ENCODE measurements at regions not wholly inside any gene's neighbourhood (a gene's known extent, or its start where the extent isn't known, plus 50 kb on each side); places are given as distances from the start of the nearest gene placed in this dataset.

DNA sequence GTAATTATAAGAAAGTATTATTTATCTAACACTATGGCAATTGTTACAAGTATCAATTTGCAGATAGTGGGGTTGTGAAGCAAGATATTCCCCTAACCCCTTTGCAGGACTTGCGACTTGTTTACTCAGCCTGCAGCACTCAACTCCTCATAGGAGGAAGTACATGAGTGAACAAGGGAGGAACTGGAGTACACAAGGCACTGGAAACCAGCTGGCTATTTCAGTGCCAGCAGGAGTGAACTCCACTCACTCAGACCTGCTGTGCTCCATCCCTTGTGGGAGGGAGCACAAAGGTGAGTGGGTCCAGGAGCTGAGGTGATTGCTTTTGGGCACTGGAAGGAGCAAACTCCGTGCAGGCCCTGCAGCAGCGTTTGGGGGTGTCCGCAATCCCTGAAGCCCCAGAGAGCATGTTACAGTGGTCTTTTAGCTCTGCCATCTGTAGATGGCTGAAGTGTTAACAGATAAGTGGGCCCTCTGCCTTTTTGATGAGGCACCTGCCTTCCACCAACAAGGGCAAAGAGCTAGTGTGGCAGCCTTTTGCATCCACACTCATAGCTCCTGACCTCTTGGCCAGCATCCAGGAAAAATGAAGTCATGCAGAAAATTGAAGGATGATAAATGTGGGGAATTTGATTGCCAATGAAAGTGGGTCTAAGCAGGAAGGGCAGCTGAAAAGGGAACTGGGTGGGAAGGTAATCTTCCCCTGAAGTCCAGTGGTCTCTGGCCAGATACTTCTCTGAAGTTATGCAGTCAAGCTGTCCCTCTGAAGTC, 802.2 kb upstream of the MIR17HG start:
- H3K36me3 ChIP-seq, result no peaks in the 10 kb centered on the region
- no peaks in the 10 kb centered on the region for H3K27me3 ChIP-seq
- H3K4me1 ChIP-seq, result no peaks in the 10 kb centered on the region
- no peak overlapping the region for H3K27ac ChIP-seq
- WGBS, 2 donors, result 79 to 87% methylated on average over 4 of the region's 4 CpGs
- intact Hi-C loops (cut with DNase I), result no loop called here
- peaks cover 0 to 13% (median 0%) of the 10 kb centered on the region in 3 donors for H3K9me3 ChIP-seq
- no peak overlapping the region for H3K4me3 ChIP-seq
- no peak for DNase-seq
- TF ChIP-seq, protein P1, sequence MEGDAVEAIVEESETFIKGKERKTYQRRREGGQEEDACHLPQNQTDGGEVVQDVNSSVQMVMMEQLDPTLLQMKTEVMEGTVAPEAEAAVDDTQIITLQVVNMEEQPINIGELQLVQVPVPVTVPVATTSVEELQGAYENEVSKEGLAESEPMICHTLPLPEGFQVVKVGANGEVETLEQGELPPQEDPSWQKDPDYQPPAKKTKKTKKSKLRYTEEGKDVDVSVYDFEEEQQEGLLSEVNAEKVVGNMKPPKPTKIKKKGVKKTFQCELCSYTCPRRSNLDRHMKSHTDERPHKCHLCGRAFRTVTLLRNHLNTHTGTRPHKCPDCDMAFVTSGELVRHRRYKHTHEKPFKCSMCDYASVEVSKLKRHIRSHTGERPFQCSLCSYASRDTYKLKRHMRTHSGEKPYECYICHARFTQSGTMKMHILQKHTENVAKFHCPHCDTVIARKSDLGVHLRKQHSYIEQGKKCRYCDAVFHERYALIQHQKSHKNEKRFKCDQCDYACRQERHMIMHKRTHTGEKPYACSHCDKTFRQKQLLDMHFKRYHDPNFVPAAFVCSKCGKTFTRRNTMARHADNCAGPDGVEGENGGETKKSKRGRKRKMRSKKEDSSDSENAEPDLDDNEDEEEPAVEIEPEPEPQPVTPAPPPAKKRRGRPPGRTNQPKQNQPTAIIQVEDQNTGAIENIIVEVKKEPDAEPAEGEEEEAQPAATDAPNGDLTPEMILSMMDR (IDR thresholded peaks at IDR 0.05), result no peak
- TF ChIP-seq POLR2A (IDR thresholded peaks at IDR 0.05), result no peak

- H3K4me3 ChIP-seq, result no peak overlapping the region
- DNase-seq, result no peak
- H3K27me3 ChIP-seq, result no peaks in the 10 kb centered on the region
- no peak overlapping the region for H3K27ac ChIP-seq
- WGBS, 2 donors, result 58% methylated on average over 2 of the region's 2 CpGs; no CpG with 5 or more reads in 1 of the 2 donors
- H3K4me1 ChIP-seq, result no peaks in the 10 kb centered on the region
- H3K9me3 ChIP-seq, result peaks cover 0 to 13% (median 0%) of the 10 kb centered on the region in 3 donors
- intact Hi-C loops (cut with DNase I), result no loop called here
- H3K36me3 ChIP-seq, result no peaks in the 10 kb centered on the region
- TF ChIP-seq, protein P1 (IDR thresholded peaks at IDR 0.05), result no peak
- no peak for TF ChIP-seq POLR2A (IDR thresholded peaks at IDR 0.05)
Measured at GRCh38 chr13:90547272-90547790, 800.2 kb upstream of the MIR17HG start.

DNA sequence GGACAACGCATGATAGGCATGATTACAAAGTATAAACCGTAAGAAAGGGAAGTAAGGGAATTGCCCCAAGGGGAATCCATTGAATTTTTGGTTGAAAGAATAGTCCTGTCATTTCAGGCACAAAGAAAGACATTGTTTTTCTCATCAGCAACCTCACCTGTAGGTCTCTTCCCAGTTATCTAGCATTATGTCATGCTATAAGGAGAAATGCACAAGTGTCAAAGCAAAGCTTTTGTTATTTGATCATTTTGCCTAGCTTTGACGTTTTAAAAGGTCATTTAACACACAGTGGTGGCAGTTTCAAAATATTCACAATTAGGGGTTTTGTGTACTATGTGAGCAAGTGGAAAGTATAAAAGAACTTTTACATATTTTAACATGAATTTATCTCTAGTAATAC, 796.2 kb upstream of the MIR17HG start:
- Histone ChIP-seq H3K27ac (no peak overlapping the region), H3K9me3 (peaks cover 0 to 13% (median 0%) of the 10 kb centered on the region in 3 donors), H3K4me3 (no peak overlapping the region), H3K36me3 (no peaks in the 10 kb centered on the region), H3K4me1 (no peaks in the 10 kb centered on the region), H3K27me3 (no peaks in the 10 kb centered on the region)
- DNase-seq, result no peak
- WGBS, 2 donors, result 53 to 65% methylated on average over 3 of the region's 3 CpGs
- intact Hi-C loops (cut with DNase I), result no loop called here
- TF ChIP-seq POLR2A (IDR thresholded peaks at IDR 0.05), result no peak
- TF ChIP-seq, protein P1 (IDR thresholded peaks at IDR 0.05), result no peak

- WGBS, 2 donors, result 37 to 41% methylated on average over 2 of the region's 2 CpGs
- Histone ChIP-seq H3K36me3 (no peaks in the 10 kb centered on the region), H3K27ac (no peak overlapping the region), H3K27me3 (no peaks in the 10 kb centered on the region), H3K4me3 (no peak overlapping the region), H3K4me1 (no peaks in the 10 kb centered on the region), H3K9me3 (peaks cover 0 to 4% (median 0%) of the 10 kb centered on the region in 3 donors)
- intact Hi-C loops (cut with DNase I), result no loop called here
- DNase-seq, result no peak
- TF ChIP-seq, protein P1 (IDR thresholded peaks at IDR 0.05), result no peak
- TF ChIP-seq POLR2A (IDR thresholded peaks at IDR 0.05), result no peak
Measured at GRCh38 chr13:90552702-90553101, 794.8 kb upstream of the MIR17HG start.

DNA sequence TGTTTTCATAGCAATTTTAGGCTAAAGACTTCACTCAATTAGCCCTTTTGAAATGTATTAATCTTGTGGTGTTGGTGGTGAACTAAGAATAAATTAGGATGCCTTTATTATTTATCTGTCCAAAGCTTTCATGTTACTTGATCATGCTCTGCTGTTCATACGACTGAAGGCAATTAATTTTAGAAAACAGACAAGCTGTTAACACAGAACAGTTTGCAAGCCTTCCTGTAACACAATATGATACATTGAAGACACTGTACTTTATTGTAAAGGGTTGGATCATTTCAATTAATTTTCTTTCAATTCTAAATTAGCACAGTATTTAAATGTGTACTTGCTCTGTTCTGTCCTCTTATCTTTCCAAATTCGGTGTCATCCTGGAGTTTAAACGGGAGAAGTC, 794.3 kb upstream of the MIR17HG start:
- intact Hi-C loops (cut with DNase I), result no loop called here
- Histone ChIP-seq H3K36me3 (no peaks in the 10 kb centered on the region), H3K27me3 (no peaks in the 10 kb centered on the region), H3K9me3 (no peaks in the 10 kb centered on the region), H3K4me1 (no peaks in the 10 kb centered on the region), H3K27ac (no peak overlapping the region), H3K4me3 (no peak overlapping the region)
- no peak for DNase-seq
- WGBS, 2 donors, result 49 to 54% methylated on average over 3 of the region's 3 CpGs
- TF ChIP-seq, protein P1 (IDR thresholded peaks at IDR 0.05), result no peak
- TF ChIP-seq POLR2A (IDR thresholded peaks at IDR 0.05), result no peak

Measured in esophagus squamous epithelium (tissue), 5 donors.